Naive thymus-derived CD4-positive, alpha-beta T cell (primary cell): ENCODE measurements at regions not wholly inside any gene's neighbourhood (a gene's known extent, or its start where the extent isn't known, plus 50 kb on each side); places are given as distances from the start of the nearest gene placed in this dataset.

Source experiments
- ATAC-seq: fragments of 150-1000 bp; cut with Tn5 transposase; 2 replicates; pipeline ENCODE4 v1.10.0; 2021; ENCODE audit warnings: mild to moderate bottlenecking, moderate library complexity
- CTCF ChIA-PET: fragments of 350-600 bp; sonication (Branson Sonifier 250); formaldehyde crosslinking; loops from one replicate; lab custom pipeline; 2021; ENCODE audit warnings: antibody characterized with exemption; lab: Charles Lee
- POLR2A ChIA-PET: fragments of 350-600 bp; sonication (Branson Sonifier 250); formaldehyde crosslinking; loops from one replicate; lab custom pipeline; 2021; ENCODE audit warnings: antibody characterized with exemption, inconsistent platforms; lab: Charles Lee
- DNase-seq, 9 donors: peaks; one replicate each; pipeline versions ENCODE4 v3.0.0 to v3.0.0-alpha.2; 2020 to 2022; ENCODE audit warnings: mixed read lengths in 1 of 9
- H3K27ac ChIP-seq: one replicate; pipeline ENCODE4 v1.7.0; 2013; ENCODE audit warnings: mild to moderate bottlenecking, low read depth, low read length, moderate library complexity
- H3K27me3 ChIP-seq, 2 donors: one replicate each; pipeline ENCODE4 v1.7.0; 2013; ENCODE audit warnings: low read length in 2 of 2, mild to moderate bottlenecking in 2 of 2, moderate library complexity in 2 of 2; ENCODE audit not compliant: control insufficient read depth in 2 of 2, insufficient read depth in 2 of 2
- H3K36me3 ChIP-seq, 3 experiments: 1 replicate in 2 of 3; 2 replicates in 1 of 3; pipeline ENCODE4 v1.7.0; 2013; ENCODE audit warnings: low read length in 3 of 3, mild to moderate bottlenecking in 3 of 3, moderate library complexity in 1 of 3; ENCODE audit not compliant: insufficient read depth in 3 of 3, control insufficient read depth in 2 of 3
- H3K4me1 ChIP-seq, 2 donors: one replicate each; pipeline ENCODE4 v1.7.0; 2013; ENCODE audit warnings: low read length in 2 of 2, mild to moderate bottlenecking in 2 of 2, moderate library complexity in 1 of 2; ENCODE audit not compliant: control insufficient read depth in 2 of 2, insufficient read depth in 2 of 2
- H3K4me3 ChIP-seq: 2 replicates; pipeline ENCODE4 v1.7.0; 2013; ENCODE audit warnings: mild to moderate bottlenecking, low read length
- H3K9me3 ChIP-seq, 3 experiments: 1 replicate in 2 of 3; 2 replicates in 1 of 3; pipeline ENCODE4 v1.7.0; 2013; ENCODE audit warnings: low read length in 3 of 3; ENCODE audit not compliant: control insufficient read depth in 2 of 3
- H3K27ac Mint-ChIP-seq, 9 donors: one replicate each; pipeline ENCODE4 v1.8.0; 2020 to 2022; ENCODE audit warnings: mixed read lengths in 9 of 9, mild to moderate bottlenecking in 8 of 9, moderate library complexity in 5 of 9, inconsistent platforms in 2 of 9
- H3K27me3 Mint-ChIP-seq, 5 donors: one replicate each; pipeline ENCODE4 v1.8.0; 2021 to 2022; ENCODE audit warnings: mixed read lengths in 5 of 5, mild to moderate bottlenecking in 1 of 5
- H3K36me3 Mint-ChIP-seq, 5 donors: one replicate each; pipeline ENCODE4 v1.8.0; 2020 to 2022; ENCODE audit warnings: mixed read lengths in 5 of 5, mild to moderate bottlenecking in 3 of 5, inconsistent platforms in 1 of 5
- H3K4me1 Mint-ChIP-seq, 7 donors: one replicate each; pipeline ENCODE4 v1.8.0; 2020 to 2022; ENCODE audit warnings: mixed read lengths in 7 of 7, mild to moderate bottlenecking in 3 of 7, inconsistent platforms in 1 of 7
- H3K4me3 Mint-ChIP-seq, 10 donors: one replicate each; pipeline ENCODE4 v1.8.0; 2020 to 2022; ENCODE audit warnings: mild to moderate bottlenecking in 10 of 10, mixed read lengths in 10 of 10, moderate library complexity in 6 of 10, inconsistent platforms in 2 of 10
- H3K9me3 Mint-ChIP-seq, 11 donors: one replicate each; pipeline ENCODE4 v1.8.0; 2020 to 2022; ENCODE audit warnings: mixed read lengths in 11 of 11, mild to moderate bottlenecking in 4 of 11, inconsistent platforms in 1 of 11, moderate library complexity in 1 of 11
- intact Hi-C, 2 donors: fragments of 100-400 bp; cut with micrococcal nuclease; formaldehyde crosslinking; loops; one replicate each; pipeline ENCODE4 v1.15.1; 2023

- Mint-ChIP-seq H3K36me3 (no peaks in the 10 kb centered on the region), H3K9me3 (peaks cover 0 to 14% (median 5%) of the 10 kb centered on the region in 11 donors), H3K27ac (no peak overlapping the region), H3K4me1 (no peaks in the 10 kb centered on the region), H3K4me3 (no peak overlapping the region), H3K27me3 (peaks cover 0 to 27% (median 19%) of the 10 kb centered on the region in 5 donors)
- CTCF ChIA-PET, result interaction anchor here (0.6 kb wide), 1 partner anchor 173 kb away, joined by 3 read pairs; no protein-coding TSS in a partner anchor
- Histone ChIP-seq H3K4me1 (no peaks in the 10 kb centered on the region), H3K27me3 (no peaks in the 10 kb centered on the region), H3K9me3 (no peaks in the 10 kb centered on the region), H3K4me3 (no peak overlapping the region), H3K36me3 (no peaks in the 10 kb centered on the region), H3K27ac (no peak overlapping the region)
- intact Hi-C loops, result no loop called here
- no peak for DNase-seq
- no peak for ATAC-seq
- POLR2A ChIA-PET, result no interaction called here
These were observed 169.8 kb downstream of the ABCC12 start for GRCh38 chr16:47986031-47986430.

- ATAC-seq, result no peak
- H3K4me3 ChIP-seq, result no peak overlapping the region
- CTCF ChIA-PET, result no interaction called here
These were observed 171.1 kb downstream of the ABCC12 start for GRCh38 chr16:47984669-47985068.

GRCh38 chr16:47983999-47984580, 171.7 kb downstream of the ABCC12 start:
- H3K27ac Mint-ChIP-seq, result no peak overlapping the region

More at GRCh38 chr16:47984669-47985068, 171.1 kb downstream of the ABCC12 start:
- Histone ChIP-seq H3K27me3 (no peaks in the 10 kb centered on the region), H3K4me1 (no peaks in the 10 kb centered on the region), H3K36me3 (no peaks in the 10 kb centered on the region), H3K27ac (no peak overlapping the region), H3K9me3 (no peaks in the 10 kb centered on the region)
- POLR2A ChIA-PET, result no interaction called here
- Mint-ChIP-seq H3K4me3 (no peak overlapping the region), H3K27ac (no peak overlapping the region), H3K9me3 (peaks cover 0 to 5% (median 3%) of the 10 kb centered on the region in 11 donors), H3K36me3 (no peaks in the 10 kb centered on the region), H3K4me1 (no peaks in the 10 kb centered on the region), H3K27me3 (peaks cover 0 to 27% (median 19%) of the 10 kb centered on the region in 5 donors)
- intact Hi-C loops, result no loop called here
- DNase-seq, result no peak

GRCh38 chr16:47980212-47980611, 175.6 kb downstream of the ABCC12 start:
- ChIA-PET POLR2A (no interaction called here), CTCF (no interaction called here)
- Mint-ChIP-seq H3K36me3 (no peaks in the 10 kb centered on the region), H3K27me3 (peaks cover 0 to 15% (median 9%) of the 10 kb centered on the region in 5 donors), H3K4me3 (no peak overlapping the region), H3K4me1 (peaks cover 0 to 2% (median 0%) of the 10 kb centered on the region in 7 donors), H3K9me3 (peaks cover 0 to 5% (median under 1%) of the 10 kb centered on the region in 11 donors), H3K27ac (no peak overlapping the region)
- Histone ChIP-seq H3K9me3 (no peaks in the 10 kb centered on the region), H3K27me3 (no peaks in the 10 kb centered on the region), H3K36me3 (no peaks in the 10 kb centered on the region), H3K4me3 (no peak overlapping the region), H3K27ac (no peak overlapping the region), H3K4me1 (no peaks in the 10 kb centered on the region)
- DNase-seq (no peak), ATAC-seq (no peak)
- intact Hi-C loops, result no loop called here

More at GRCh38 chr16:47983999-47984580, 171.7 kb downstream of the ABCC12 start:
- CTCF ChIA-PET, result no interaction called here
- peaks cover 0 to 31% (median 19%) of the 10 kb centered on the region in 5 donors for H3K27me3 Mint-ChIP-seq
- DNase-seq, result no peak
- no peaks in the 10 kb centered on the region for H3K36me3 Mint-ChIP-seq
- POLR2A ChIA-PET, result no interaction called here
- peaks cover 0 to 5% (median 1%) of the 10 kb centered on the region in 11 donors for H3K9me3 Mint-ChIP-seq
- no peak for ATAC-seq
- Histone ChIP-seq H3K4me3 (no peak overlapping the region), H3K4me1 (no peaks in the 10 kb centered on the region), H3K9me3 (no peaks in the 10 kb centered on the region), H3K27ac (no peak overlapping the region), H3K36me3 (no peaks in the 10 kb centered on the region), H3K27me3 (no peaks in the 10 kb centered on the region)
- no peaks in the 10 kb centered on the region for H3K4me1 Mint-ChIP-seq
- intact Hi-C loops, result no loop called here
- no peak overlapping the region for H3K4me3 Mint-ChIP-seq

GRCh38 chr16:47979616-47980182, 176.1 kb downstream of the ABCC12 start:
- ChIA-PET POLR2A (no interaction called here), CTCF (no interaction called here)
- H3K9me3 Mint-ChIP-seq, result peaks cover 0 to 5% (median 0%) of the 10 kb centered on the region in 11 donors
- no peak for ATAC-seq
- Histone ChIP-seq H3K27me3 (no peaks in the 10 kb centered on the region), H3K27ac (no peak overlapping the region), H3K36me3 (no peaks in the 10 kb centered on the region), H3K4me1 (no peaks in the 10 kb centered on the region), H3K9me3 (no peaks in the 10 kb centered on the region), H3K4me3 (no peak overlapping the region)
- no peak for DNase-seq
- no peaks in the 10 kb centered on the region for H3K36me3 Mint-ChIP-seq
- intact Hi-C loops, result no loop called here
- peaks cover 0 to 2% (median 0%) of the 10 kb centered on the region in 7 donors for H3K4me1 Mint-ChIP-seq
- no peak overlapping the region for H3K4me3 Mint-ChIP-seq
- H3K27me3 Mint-ChIP-seq, result peaks cover 0 to 13% (median 8%) of the 10 kb centered on the region in 5 donors
- no peak overlapping the region for H3K27ac Mint-ChIP-seq

- H3K27me3 ChIP-seq, result no peaks in the 10 kb centered on the region
- H3K9me3 Mint-ChIP-seq, result peaks cover 0 to 5% (median 0%) of the 10 kb centered on the region in 11 donors
- peaks cover 0 to 2% (median 0%) of the 10 kb centered on the region in 7 donors for H3K4me1 Mint-ChIP-seq
- POLR2A ChIA-PET, result no interaction called here
- no peaks in the 10 kb centered on the region for H3K4me1 ChIP-seq
- no peak overlapping the region for H3K27ac Mint-ChIP-seq
- ATAC-seq, result no peak
- no peak overlapping the region for H3K27ac ChIP-seq
- DNase-seq, result no peak
- CTCF ChIA-PET, result no interaction called here
- intact Hi-C loops, result no loop called here
- no peaks in the 10 kb centered on the region for H3K36me3 ChIP-seq
- H3K9me3 ChIP-seq, result no peaks in the 10 kb centered on the region
- H3K36me3 Mint-ChIP-seq, result no peaks in the 10 kb centered on the region
- H3K27me3 Mint-ChIP-seq, result peaks cover 0 to 13% (median 8%) of the 10 kb centered on the region in 5 donors
- no peak overlapping the region for H3K4me3 ChIP-seq
- no peak overlapping the region for H3K4me3 Mint-ChIP-seq
These were observed 176.7 kb downstream of the ABCC12 start for GRCh38 chr16:47979164-47979520.
